H1 (cell line): ENCODE measurements at regions not wholly inside any gene's neighbourhood (a gene's known extent, or its start where the extent isn't known, plus 50 kb on each side); places are given as distances from the start of the nearest gene placed in this dataset.

Source experiments
- EGR1 ChIP-seq: IDR thresholded peaks from 2 replicates; pipeline ENCODE4 v1.6.1; 2011; ENCODE audit warnings: low read depth, low read length, borderline replicate concordance
- EZH2 ChIP-seq: fragments of 200-600 bp; sonication (generic); IDR thresholded peaks from 2 replicates; pipeline ENCODE4 v1.7.1; 2012; ENCODE audit warnings: low read depth, mild to moderate bottlenecking, moderate library complexity, low read length, inconsistent platforms; ENCODE audit not compliant: severe bottlenecking
- POLR2A ChIP-seq, 2 experiments: IDR thresholded peaks; 1 replicate in 1 of 2; 2 replicates in 1 of 2; pipeline ENCODE4 v1.6.1; 2011; ENCODE audit warnings: low read depth in 2 of 2, low read length in 2 of 2, mild to moderate bottlenecking in 2 of 2; ENCODE audit errors: control extremely low read depth in 1 of 2
- RAD21 ChIP-seq, 2 experiments: IDR thresholded peaks in 1 of 2; conservative IDR thresholded peaks in 1 of 2; 2 replicates each; pipeline ENCODE4 v1.6.1; 2011; ENCODE audit warnings: low read depth in 2 of 2, low read length in 2 of 2, improper control_type of control experiment in 1 of 2, inconsistent platforms in 1 of 2, mild to moderate bottlenecking in 1 of 2, moderate library complexity in 1 of 2
- RFX5 ChIP-seq: IDR thresholded peaks from 2 replicates; pipeline ENCODE4 v1.6.1; 2011; ENCODE audit warnings: low read depth, low read length, improper control_type of control experiment, borderline replicate concordance
- RXRA ChIP-seq: IDR thresholded peaks from 2 replicates; pipeline ENCODE4 v1.6.1; 2011; ENCODE audit warnings: low read depth, mild to moderate bottlenecking, low read length, moderate library complexity; ENCODE audit not compliant: insufficient read depth
- SP1 ChIP-seq: IDR thresholded peaks from 2 replicates; pipeline ENCODE4 v1.6.1; 2011; ENCODE audit warnings: low read depth, low read length
- SRF ChIP-seq: IDR thresholded peaks from 2 replicates; pipeline ENCODE4 v1.6.1; 2011; ENCODE audit warnings: mild to moderate bottlenecking, low read depth, low read length, moderate library complexity
- TAF1 ChIP-seq: IDR thresholded peaks from 2 replicates; pipeline ENCODE4 v1.6.1; 2011; ENCODE audit warnings: mild to moderate bottlenecking, low read depth, low read length
- TF ChIP-seq, protein P1 (sequence below): IDR thresholded peaks from 2 replicates; pipeline ENCODE4 v1.6.1; 2012; ENCODE audit warnings: inconsistent platforms
- TF ChIP-seq, protein P2 (sequence below), 3 experiments: IDR thresholded peaks; 1 replicate in 2 of 3; 2 replicates in 1 of 3; pipeline versions ENCODE4 v1.5.1 to v1.6.1; 2011; ENCODE audit warnings: low read length in 3 of 3, mild to moderate bottlenecking in 3 of 3, inconsistent platforms in 2 of 3, low read depth in 1 of 3, moderate library complexity in 1 of 3; ENCODE audit not compliant: insufficient read depth in 1 of 3; ENCODE audit errors: control extremely low read depth in 1 of 3
- TF ChIP-seq, protein P3 (sequence below): IDR thresholded peaks from 2 replicates; pipeline ENCODE4 v1.6.1; 2011; ENCODE audit warnings: low read length, improper control_type of control experiment

DNA sequence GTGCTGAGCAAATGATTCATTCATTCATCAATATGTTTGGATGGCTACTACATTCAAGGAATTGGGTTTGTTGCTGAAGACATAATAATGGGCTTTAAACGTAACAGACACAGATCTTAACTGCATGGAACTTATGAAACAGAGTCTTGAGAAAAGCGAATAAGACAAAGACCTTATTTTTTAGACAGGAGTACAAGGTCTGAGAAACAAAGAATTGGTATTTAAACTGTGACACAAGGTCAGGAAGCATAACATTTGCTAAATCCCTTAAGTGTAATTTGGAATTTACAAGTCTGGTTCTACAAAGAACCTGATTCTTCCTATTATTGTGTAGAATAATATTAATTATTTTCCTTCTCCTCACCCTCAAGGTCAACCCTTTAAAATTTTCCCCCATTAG is 565.4 kb upstream of the RGS18 start:
- TF ChIP-seq, protein P1, sequence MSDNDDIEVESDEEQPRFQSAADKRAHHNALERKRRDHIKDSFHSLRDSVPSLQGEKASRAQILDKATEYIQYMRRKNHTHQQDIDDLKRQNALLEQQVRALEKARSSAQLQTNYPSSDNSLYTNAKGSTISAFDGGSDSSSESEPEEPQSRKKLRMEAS, result no peak
- TF ChIP-seq, protein P2, sequence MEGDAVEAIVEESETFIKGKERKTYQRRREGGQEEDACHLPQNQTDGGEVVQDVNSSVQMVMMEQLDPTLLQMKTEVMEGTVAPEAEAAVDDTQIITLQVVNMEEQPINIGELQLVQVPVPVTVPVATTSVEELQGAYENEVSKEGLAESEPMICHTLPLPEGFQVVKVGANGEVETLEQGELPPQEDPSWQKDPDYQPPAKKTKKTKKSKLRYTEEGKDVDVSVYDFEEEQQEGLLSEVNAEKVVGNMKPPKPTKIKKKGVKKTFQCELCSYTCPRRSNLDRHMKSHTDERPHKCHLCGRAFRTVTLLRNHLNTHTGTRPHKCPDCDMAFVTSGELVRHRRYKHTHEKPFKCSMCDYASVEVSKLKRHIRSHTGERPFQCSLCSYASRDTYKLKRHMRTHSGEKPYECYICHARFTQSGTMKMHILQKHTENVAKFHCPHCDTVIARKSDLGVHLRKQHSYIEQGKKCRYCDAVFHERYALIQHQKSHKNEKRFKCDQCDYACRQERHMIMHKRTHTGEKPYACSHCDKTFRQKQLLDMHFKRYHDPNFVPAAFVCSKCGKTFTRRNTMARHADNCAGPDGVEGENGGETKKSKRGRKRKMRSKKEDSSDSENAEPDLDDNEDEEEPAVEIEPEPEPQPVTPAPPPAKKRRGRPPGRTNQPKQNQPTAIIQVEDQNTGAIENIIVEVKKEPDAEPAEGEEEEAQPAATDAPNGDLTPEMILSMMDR (IDR thresholded peaks at IDR 0.05; ENCODE audit: control extremely low read depth in 1 of 3, insufficient read depth in 1 of 3, low read depth in 1 of 3, low read length in 3 of 3), result no peak
- no peak for TF ChIP-seq RXRA
- no peak for TF ChIP-seq EZH2
- TF ChIP-seq EGR1, result no peak
- no peak for TF ChIP-seq SP1
- TF ChIP-seq RFX5, result no peak
- no peak for TF ChIP-seq TAF1
- no peak for TF ChIP-seq SRF
- TF ChIP-seq RAD21 (IDR thresholded peaks at IDR 0.05 in 1 of 2, conservative IDR thresholded peaks at IDR 0.05 in 1 of 2; ENCODE audit: low read depth in 2 of 2, low read length in 2 of 2), result no peak
- TF ChIP-seq, protein P3, sequence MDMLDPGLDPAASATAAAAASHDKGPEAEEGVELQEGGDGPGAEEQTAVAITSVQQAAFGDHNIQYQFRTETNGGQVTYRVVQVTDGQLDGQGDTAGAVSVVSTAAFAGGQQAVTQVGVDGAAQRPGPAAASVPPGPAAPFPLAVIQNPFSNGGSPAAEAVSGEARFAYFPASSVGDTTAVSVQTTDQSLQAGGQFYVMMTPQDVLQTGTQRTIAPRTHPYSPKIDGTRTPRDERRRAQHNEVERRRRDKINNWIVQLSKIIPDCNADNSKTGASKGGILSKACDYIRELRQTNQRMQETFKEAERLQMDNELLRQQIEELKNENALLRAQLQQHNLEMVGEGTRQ, result no peak
- TF ChIP-seq POLR2A (IDR thresholded peaks at IDR 0.05; ENCODE audit: control extremely low read depth in 1 of 2, low read depth in 2 of 2, low read length in 2 of 2), result no peak
